ENCODE measurements at regions not wholly inside any gene's neighbourhood (a gene's known extent, or its start where the extent isn't known, plus 50 kb on each side); places are given as distances from the start of the nearest gene placed in this dataset.

GRCh38 chr20:57794600-57795341 lies 85.0 kb upstream of the PMEPA1 start:
- POLR2A ChIA-PET: no interaction called here
- DNase-seq (ENCODE audit: extremely low spot score): no peak
- CTCF ChIA-PET: no interaction called here
- TF ChIP-seq CTCF (IDR thresholded peaks at IDR 0.05; ENCODE audit: control extremely low read depth, extremely low read depth, low read depth, missing control alignments): no peak

GRCh38 chr20:57794036-57794435 lies 84.2 kb upstream of the PMEPA1 start:
- no peak for TF ChIP-seq CTCF (IDR thresholded peaks at IDR 0.05; ENCODE audit: control extremely low read depth, extremely low read depth, low read depth, missing control alignments)
- no peak for DNase-seq (ENCODE audit: extremely low spot score)
- ChIA-PET CTCF (interaction anchor here (0.7 kb wide), 1 partner anchor 17 kb away, joined by 3 read pairs; no protein-coding TSS in a partner anchor), POLR2A (no interaction called here)

GRCh38 chr20:57793421-57793820 lies 83.6 kb upstream of the PMEPA1 start:
- no peak for TF ChIP-seq CTCF (IDR thresholded peaks at IDR 0.05; ENCODE audit: control extremely low read depth, extremely low read depth, low read depth, missing control alignments)
- DNase-seq (ENCODE audit: extremely low spot score): no peak
- CTCF ChIA-PET: interaction anchor here (0.7 kb wide), 1 partner anchor 18 kb away, joined by 3 read pairs; no protein-coding TSS in a partner anchor
- POLR2A ChIA-PET: no interaction called here

- DNase-seq (ENCODE audit: extremely low spot score): no peak
- ChIA-PET CTCF (no interaction called here), POLR2A (no interaction called here)
- TF ChIP-seq CTCF (IDR thresholded peaks at IDR 0.05; ENCODE audit: control extremely low read depth, extremely low read depth, low read depth, missing control alignments): no peak
Observed at GRCh38 chr20:57792386-57793080, 82.7 kb upstream of the PMEPA1 start.

GRCh38 chr20:57791966-57792365 lies 82.2 kb upstream of the PMEPA1 start:
- DNase-seq (ENCODE audit: extremely low spot score): no peak
- ChIA-PET POLR2A (no interaction called here), CTCF (no interaction called here)
- no peak for TF ChIP-seq CTCF (IDR thresholded peaks at IDR 0.05; ENCODE audit: control extremely low read depth, extremely low read depth, low read depth, missing control alignments)

- ChIA-PET POLR2A (no interaction called here), CTCF (no interaction called here)
- TF ChIP-seq CTCF (IDR thresholded peaks at IDR 0.05; ENCODE audit: control extremely low read depth, extremely low read depth, low read depth, missing control alignments): no peak
- no peak for DNase-seq (ENCODE audit: extremely low spot score)
Observed at GRCh38 chr20:57791178-57791962, 81.6 kb upstream of the PMEPA1 start.

Data from GM10248 (cell line).